ENCODE measurements at regions not wholly inside any gene's neighbourhood (a gene's known extent, or its start where the extent isn't known, plus 50 kb on each side); places are given as distances from the start of the nearest gene placed in this dataset.

DNA sequence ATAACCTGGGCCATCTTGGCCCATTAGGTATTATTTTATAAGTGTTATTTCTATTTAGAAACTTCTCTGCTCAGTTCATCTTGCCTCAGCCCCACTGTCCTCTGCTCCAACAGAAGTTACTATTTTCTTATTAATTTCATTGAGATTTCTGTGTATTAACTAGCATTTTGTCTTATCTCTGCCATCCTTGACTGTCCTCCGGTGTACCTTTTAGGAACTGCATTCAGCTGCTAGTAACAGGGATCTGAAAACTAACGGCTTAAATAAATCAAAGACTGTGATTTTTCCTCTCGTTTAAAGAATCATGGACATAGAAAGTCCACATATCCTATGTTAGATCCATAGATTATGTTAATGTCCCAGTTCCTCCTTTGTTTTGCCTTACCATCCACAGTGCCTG lies 382.5 kb downstream of the MATN1 start:
- TF ChIP-seq, protein P1, sequence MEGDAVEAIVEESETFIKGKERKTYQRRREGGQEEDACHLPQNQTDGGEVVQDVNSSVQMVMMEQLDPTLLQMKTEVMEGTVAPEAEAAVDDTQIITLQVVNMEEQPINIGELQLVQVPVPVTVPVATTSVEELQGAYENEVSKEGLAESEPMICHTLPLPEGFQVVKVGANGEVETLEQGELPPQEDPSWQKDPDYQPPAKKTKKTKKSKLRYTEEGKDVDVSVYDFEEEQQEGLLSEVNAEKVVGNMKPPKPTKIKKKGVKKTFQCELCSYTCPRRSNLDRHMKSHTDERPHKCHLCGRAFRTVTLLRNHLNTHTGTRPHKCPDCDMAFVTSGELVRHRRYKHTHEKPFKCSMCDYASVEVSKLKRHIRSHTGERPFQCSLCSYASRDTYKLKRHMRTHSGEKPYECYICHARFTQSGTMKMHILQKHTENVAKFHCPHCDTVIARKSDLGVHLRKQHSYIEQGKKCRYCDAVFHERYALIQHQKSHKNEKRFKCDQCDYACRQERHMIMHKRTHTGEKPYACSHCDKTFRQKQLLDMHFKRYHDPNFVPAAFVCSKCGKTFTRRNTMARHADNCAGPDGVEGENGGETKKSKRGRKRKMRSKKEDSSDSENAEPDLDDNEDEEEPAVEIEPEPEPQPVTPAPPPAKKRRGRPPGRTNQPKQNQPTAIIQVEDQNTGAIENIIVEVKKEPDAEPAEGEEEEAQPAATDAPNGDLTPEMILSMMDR (IDR thresholded peaks at IDR 0.05): no peak
- TF ChIP-seq POLR2AphosphoS5 (IDR thresholded peaks at IDR 0.05) (no peak), POLR2A (IDR thresholded peaks at IDR 0.05) (no peak), EP300 (IDR thresholded peaks at IDR 0.05) (no peak)
